ENCODE measurements at regions not wholly inside any gene's neighbourhood (a gene's known extent, or its start where the extent isn't known, plus 50 kb on each side); places are given as distances from the start of the nearest gene placed in this dataset.
A peak's percentile ranks its signal among the peaks of the same experiment; 100 is the strongest.

GRCh38 chr5:92981001-92981400 is 600.0 kb downstream of the NR2F1-AS1 start:
- H3K79me2 ChIP-seq (ENCODE audit: insufficient read depth, low read length) = no peaks in the 10 kb centered on the region
- H3K4me2 ChIP-seq (ENCODE audit: insufficient read depth, low read length) = no peak overlapping the region
- no peak overlapping the region for H3K27ac ChIP-seq (ENCODE audit: low read depth, low read length)
- no peak for DNase-seq (ENCODE audit: insufficient read length, low spot score, missing footprints)
- no peaks in the 10 kb centered on the region for H3K9me3 ChIP-seq (ENCODE audit: low read depth, low read length)
- H3K4me3 ChIP-seq (ENCODE audit: insufficient read depth, low read length) = no peak overlapping the region
- no peak overlapping the region for H2AFZ ChIP-seq (ENCODE audit: low read length)
- no peak for TF ChIP-seq CTCF (IDR thresholded peaks at IDR 0.05; ENCODE audit: extremely low read depth, low read depth, low read length)
- H3K36me3 ChIP-seq (ENCODE audit: insufficient read depth, low read length) = no peaks in the 10 kb centered on the region
- H3K27me3 ChIP-seq (ENCODE audit: insufficient read depth, low read length) = no peaks in the 10 kb centered on the region
- no peaks in the 10 kb centered on the region for H4K20me1 ChIP-seq (ENCODE audit: insufficient read depth, low read length)
- H3K4me1 ChIP-seq (ENCODE audit: insufficient read depth, low read length) = no peaks in the 10 kb centered on the region

- DNase-seq (ENCODE audit: insufficient read length, low spot score, missing footprints) = no peak
- Histone ChIP-seq H3K36me3 (ENCODE audit: insufficient read depth, low read length) (no peaks in the 10 kb centered on the region), H3K27me3 (ENCODE audit: insufficient read depth, low read length) (no peaks in the 10 kb centered on the region), H3K4me3 (ENCODE audit: insufficient read depth, low read length) (no peak overlapping the region), H3K9me3 (ENCODE audit: low read depth, low read length) (no peaks in the 10 kb centered on the region), H3K79me2 (ENCODE audit: insufficient read depth, low read length) (no peaks in the 10 kb centered on the region), H3K4me2 (ENCODE audit: insufficient read depth, low read length) (no peak overlapping the region), H3K4me1 (ENCODE audit: insufficient read depth, low read length) (no peaks in the 10 kb centered on the region), H4K20me1 (ENCODE audit: insufficient read depth, low read length) (no peaks in the 10 kb centered on the region), H2AFZ (ENCODE audit: low read length) (no peak overlapping the region), H3K27ac (ENCODE audit: low read depth, low read length) (no peak overlapping the region)
- TF ChIP-seq CTCF (IDR thresholded peaks at IDR 0.05; ENCODE audit: extremely low read depth, low read depth, low read length) = no peak
Measured at GRCh38 chr5:92980491-92980890, 600.5 kb downstream of the NR2F1-AS1 start.

- H2AFZ ChIP-seq (ENCODE audit: low read length) = no peak overlapping the region
- no peaks in the 10 kb centered on the region for H3K36me3 ChIP-seq (ENCODE audit: insufficient read depth, low read length)
- no peaks in the 10 kb centered on the region for H3K4me1 ChIP-seq (ENCODE audit: insufficient read depth, low read length)
- no peak overlapping the region for H3K27ac ChIP-seq (ENCODE audit: low read depth, low read length)
- no peaks in the 10 kb centered on the region for H3K9me3 ChIP-seq (ENCODE audit: low read depth, low read length)
- no peak overlapping the region for H3K4me3 ChIP-seq (ENCODE audit: insufficient read depth, low read length)
- no peak for TF ChIP-seq CTCF (IDR thresholded peaks at IDR 0.05; ENCODE audit: extremely low read depth, low read depth, low read length)
- no peak for DNase-seq (ENCODE audit: insufficient read length, low spot score, missing footprints)
- H4K20me1 ChIP-seq (ENCODE audit: insufficient read depth, low read length) = no peaks in the 10 kb centered on the region
- no peak overlapping the region for H3K4me2 ChIP-seq (ENCODE audit: insufficient read depth, low read length)
- H3K79me2 ChIP-seq (ENCODE audit: insufficient read depth, low read length) = no peaks in the 10 kb centered on the region
- no peaks in the 10 kb centered on the region for H3K27me3 ChIP-seq (ENCODE audit: insufficient read depth, low read length)
Measured at GRCh38 chr5:92979716-92980115, 601.3 kb downstream of the NR2F1-AS1 start.

GRCh38 chr5:92977846-92978540 is 603.0 kb downstream of the NR2F1-AS1 start:
- no peak overlapping the region for H3K4me3 ChIP-seq (ENCODE audit: insufficient read depth, low read length)
- H2AFZ ChIP-seq (ENCODE audit: low read length) = peak overlapping the region; percentile 82
- DNase-seq (ENCODE audit: insufficient read length, low spot score, missing footprints) = no peak
- H3K9me3 ChIP-seq (ENCODE audit: low read depth, low read length) = no peaks in the 10 kb centered on the region
- no peak overlapping the region for H3K4me2 ChIP-seq (ENCODE audit: insufficient read depth, low read length)
- no peak for TF ChIP-seq CTCF (IDR thresholded peaks at IDR 0.05; ENCODE audit: extremely low read depth, low read depth, low read length)
- H3K27me3 ChIP-seq (ENCODE audit: insufficient read depth, low read length) = no peaks in the 10 kb centered on the region
- H3K79me2 ChIP-seq (ENCODE audit: insufficient read depth, low read length) = no peaks in the 10 kb centered on the region
- no peak overlapping the region for H3K27ac ChIP-seq (ENCODE audit: low read depth, low read length)
- H3K4me1 ChIP-seq (ENCODE audit: insufficient read depth, low read length) = no peaks in the 10 kb centered on the region
- H3K36me3 ChIP-seq (ENCODE audit: insufficient read depth, low read length) = no peaks in the 10 kb centered on the region
- no peaks in the 10 kb centered on the region for H4K20me1 ChIP-seq (ENCODE audit: insufficient read depth, low read length)
